ENCODE measurements at regions not wholly inside any gene's neighbourhood (a gene's known extent, or its start where the extent isn't known, plus 50 kb on each side); places are given as distances from the start of the nearest gene placed in this dataset.

GRCh38 chr10:107391901-107392300 lies 227.4 kb upstream of the SORCS1 start:
- intact Hi-C loops (cut with micrococcal nuclease; ENCODE audit: unreplicated experiment) = no loop called here
- no peak for DNase-seq
- no TSS peak for BruUV-seq (replicated peaks)
- no peaks in the 10 kb centered on the region for H3K9me3 ChIP-seq
- Mint-ChIP-seq H3K27me3 (ENCODE audit: insufficient read depth, unreplicated experiment) (no peaks in the 10 kb centered on the region), H3K27ac (ENCODE audit: unreplicated experiment) (no peak overlapping the region), H3K36me3 (ENCODE audit: insufficient read depth, unreplicated experiment) (no peaks in the 10 kb centered on the region), H3K4me3 (ENCODE audit: unreplicated experiment) (no peak overlapping the region), H3K9me3 (ENCODE audit: unreplicated experiment) (no peaks in the 10 kb centered on the region), H3K4me1 (ENCODE audit: low read depth, unreplicated experiment) (no peaks in the 10 kb centered on the region)
- H3K4me3 ChIP-seq (ENCODE audit: low read depth, low read length) = no peak overlapping the region
- no peak for TF ChIP-seq CTCF (IDR thresholded peaks at IDR 0.05; ENCODE audit: insufficient read depth in 1 of 2, low read depth in 1 of 2, low read length in 1 of 2, severe bottlenecking in 1 of 2, unreplicated experiment in 1 of 2)
- no peaks in the 10 kb centered on the region for H3K4me1 ChIP-seq
- CTCF ChIA-PET = no interaction called here
- POLR2A ChIA-PET = no interaction called here
- no peaks in the 10 kb centered on the region for H3K27me3 ChIP-seq (replicated peaks; ENCODE audit: control insufficient read depth, insufficient read depth, low read length)
- no peaks in the 10 kb centered on the region for H3K36me3 ChIP-seq (ENCODE audit: control insufficient read depth, insufficient read depth, low read length)

- ChIA-PET CTCF (no interaction called here), POLR2A (no interaction called here)
- Mint-ChIP-seq H3K27me3 (ENCODE audit: insufficient read depth, unreplicated experiment) (no peaks in the 10 kb centered on the region), H3K4me3 (ENCODE audit: unreplicated experiment) (no peak overlapping the region), H3K4me1 (ENCODE audit: low read depth, unreplicated experiment) (no peaks in the 10 kb centered on the region), H3K9me3 (ENCODE audit: unreplicated experiment) (no peaks in the 10 kb centered on the region), H3K36me3 (ENCODE audit: insufficient read depth, unreplicated experiment) (no peaks in the 10 kb centered on the region), H3K27ac (ENCODE audit: unreplicated experiment) (no peak overlapping the region)
- Histone ChIP-seq H3K9me3 (no peaks in the 10 kb centered on the region), H3K36me3 (ENCODE audit: control insufficient read depth, insufficient read depth, low read length) (no peaks in the 10 kb centered on the region), H3K4me1 (no peaks in the 10 kb centered on the region), H3K27me3 (replicated peaks; ENCODE audit: control insufficient read depth, insufficient read depth, low read length) (no peaks in the 10 kb centered on the region), H3K4me3 (ENCODE audit: low read depth, low read length) (no peak overlapping the region)
- intact Hi-C loops (cut with micrococcal nuclease; ENCODE audit: unreplicated experiment) = no loop called here
- no TSS peak for BruUV-seq (replicated peaks)
- TF ChIP-seq CTCF (IDR thresholded peaks at IDR 0.05; ENCODE audit: insufficient read depth in 1 of 2, low read depth in 1 of 2, low read length in 1 of 2, severe bottlenecking in 1 of 2, unreplicated experiment in 1 of 2) = no peak
- no peak for DNase-seq
These were observed 226.1 kb upstream of the SORCS1 start for GRCh38 chr10:107390563-107390962.

GRCh38 chr10:107383357-107383756 lies 218.9 kb upstream of the SORCS1 start:
- Mint-ChIP-seq H3K27me3 (ENCODE audit: insufficient read depth, unreplicated experiment) (no peaks in the 10 kb centered on the region), H3K4me1 (ENCODE audit: low read depth, unreplicated experiment) (no peaks in the 10 kb centered on the region), H3K36me3 (ENCODE audit: insufficient read depth, unreplicated experiment) (no peaks in the 10 kb centered on the region), H3K4me3 (ENCODE audit: unreplicated experiment) (no peak overlapping the region), H3K9me3 (ENCODE audit: unreplicated experiment) (no peaks in the 10 kb centered on the region), H3K27ac (ENCODE audit: unreplicated experiment) (no peak overlapping the region)
- no peaks in the 10 kb centered on the region for H3K27me3 ChIP-seq (replicated peaks; ENCODE audit: control insufficient read depth, insufficient read depth, low read length)
- intact Hi-C loops (cut with micrococcal nuclease; ENCODE audit: unreplicated experiment) = no loop called here
- H3K4me1 ChIP-seq = no peaks in the 10 kb centered on the region
- no peaks in the 10 kb centered on the region for H3K36me3 ChIP-seq (ENCODE audit: control insufficient read depth, insufficient read depth, low read length)
- H3K4me3 ChIP-seq (ENCODE audit: low read depth, low read length) = no peak overlapping the region
- BruUV-seq (replicated peaks) = no TSS peak
- DNase-seq = no peak
- POLR2A ChIA-PET = no interaction called here
- CTCF ChIA-PET = no interaction called here
- no peak for TF ChIP-seq CTCF (IDR thresholded peaks at IDR 0.05; ENCODE audit: insufficient read depth in 1 of 2, low read depth in 1 of 2, low read length in 1 of 2, severe bottlenecking in 1 of 2, unreplicated experiment in 1 of 2)
- no peaks in the 10 kb centered on the region for H3K9me3 ChIP-seq
